ENCODE measurements at regions not wholly inside any gene's neighbourhood (a gene's known extent, or its start where the extent isn't known, plus 50 kb on each side); places are given as distances from the start of the nearest gene placed in this dataset.

DNA sequence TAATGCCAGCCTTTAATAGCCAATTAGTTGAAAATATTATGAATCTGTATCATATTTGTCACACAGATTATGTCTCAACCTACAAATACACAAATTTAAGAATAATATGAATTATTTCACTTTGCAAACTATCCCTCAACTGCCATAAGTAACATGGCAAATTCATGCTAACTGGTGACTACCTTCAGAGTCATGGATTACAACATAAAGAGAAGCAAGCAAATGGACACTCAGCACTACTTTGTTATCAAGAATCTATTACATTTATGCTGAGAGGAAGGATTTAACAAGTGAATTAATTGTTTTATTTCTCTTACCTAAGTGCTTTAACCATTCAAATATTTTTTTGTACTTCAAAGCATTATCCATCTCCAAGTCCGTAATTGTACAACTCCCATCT, 103.1 kb upstream of the BCL6 start:
- H3K4me3 ChIP-seq = no peak overlapping the region
- H3K27ac ChIP-seq = peak overlapping the region in 1 of 10 donors; percentile 79
- H3K9me3 ChIP-seq = peaks cover 0 to 5% (median 0%) of the 10 kb centered on the region in 11 donors
- peaks cover 0 to 15% (median 0%) of the 10 kb centered on the region in 9 donors for H3K4me1 ChIP-seq
- H3K36me3 ChIP-seq = no peaks in the 10 kb centered on the region
- no peak for ATAC-seq
- 90 to 100% methylated on average over 1 of the region's 1 CpG for WGBS, 2 donors
- H3K27me3 ChIP-seq = peaks cover 0 to 6% (median 0%) of the 10 kb centered on the region in 7 donors
- no peak for DNase-seq
- intact Hi-C loops (cut with DNase I) = no loop called here
- TF ChIP-seq, protein P1, sequence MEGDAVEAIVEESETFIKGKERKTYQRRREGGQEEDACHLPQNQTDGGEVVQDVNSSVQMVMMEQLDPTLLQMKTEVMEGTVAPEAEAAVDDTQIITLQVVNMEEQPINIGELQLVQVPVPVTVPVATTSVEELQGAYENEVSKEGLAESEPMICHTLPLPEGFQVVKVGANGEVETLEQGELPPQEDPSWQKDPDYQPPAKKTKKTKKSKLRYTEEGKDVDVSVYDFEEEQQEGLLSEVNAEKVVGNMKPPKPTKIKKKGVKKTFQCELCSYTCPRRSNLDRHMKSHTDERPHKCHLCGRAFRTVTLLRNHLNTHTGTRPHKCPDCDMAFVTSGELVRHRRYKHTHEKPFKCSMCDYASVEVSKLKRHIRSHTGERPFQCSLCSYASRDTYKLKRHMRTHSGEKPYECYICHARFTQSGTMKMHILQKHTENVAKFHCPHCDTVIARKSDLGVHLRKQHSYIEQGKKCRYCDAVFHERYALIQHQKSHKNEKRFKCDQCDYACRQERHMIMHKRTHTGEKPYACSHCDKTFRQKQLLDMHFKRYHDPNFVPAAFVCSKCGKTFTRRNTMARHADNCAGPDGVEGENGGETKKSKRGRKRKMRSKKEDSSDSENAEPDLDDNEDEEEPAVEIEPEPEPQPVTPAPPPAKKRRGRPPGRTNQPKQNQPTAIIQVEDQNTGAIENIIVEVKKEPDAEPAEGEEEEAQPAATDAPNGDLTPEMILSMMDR (IDR thresholded peaks at IDR 0.05) = no peak

- DNase-seq (no peak), ATAC-seq (no peak)
- TF ChIP-seq, protein P1 (IDR thresholded peaks at IDR 0.05) = no peak
- Histone ChIP-seq H3K4me3 (no peak overlapping the region), H3K9me3 (peaks cover 0 to 5% (median 0%) of the 10 kb centered on the region in 11 donors), H3K4me1 (peaks cover 0 to 15% (median 0%) of the 10 kb centered on the region in 9 donors), H3K36me3 (no peaks in the 10 kb centered on the region), H3K27me3 (peaks cover 0 to 6% (median 0%) of the 10 kb centered on the region in 7 donors), H3K27ac (peak overlapping the region in 2 of 10 donors; percentile 22 to 79)
- WGBS, 2 donors = 89 to 91% methylated on average over 6 of the region's 6 CpGs
- intact Hi-C loops (cut with DNase I) = no loop called here
Observed at GRCh38 chr3:187849016-187849654, 103.9 kb upstream of the BCL6 start.

GRCh38 chr3:187850258-187850921, 105.1 kb upstream of the BCL6 start:
- H3K9me3 ChIP-seq = peaks cover 0 to 5% (median 0%) of the 10 kb centered on the region in 11 donors
- DNase-seq (no peak), ATAC-seq (peak in 1 of 8 donors; percentile 33)
- H3K27me3 ChIP-seq = peaks cover 0 to 6% (median 0%) of the 10 kb centered on the region in 7 donors
- H3K4me3 ChIP-seq = no peak overlapping the region
- no peaks in the 10 kb centered on the region for H3K36me3 ChIP-seq
- H3K27ac ChIP-seq = peak overlapping the region in 1 of 10 donors; percentile 79
- peaks cover 0 to 15% (median 0%) of the 10 kb centered on the region in 9 donors for H3K4me1 ChIP-seq
- TF ChIP-seq, protein P1 (IDR thresholded peaks at IDR 0.05) = no peak
- intact Hi-C loops (cut with DNase I) = no loop called here
- WGBS, 2 donors = 73 to 82% methylated on average over 4 of the region's 4 CpGs

- H3K27ac ChIP-seq = no peak overlapping the region
- H3K4me3 ChIP-seq = no peak overlapping the region
- 80 to 88% methylated on average over 5 of the region's 5 CpGs for WGBS, 2 donors
- peaks cover 0 to 5% (median 0%) of the 10 kb centered on the region in 11 donors for H3K9me3 ChIP-seq
- intact Hi-C loops (cut with DNase I) = no loop called here
- no peaks in the 10 kb centered on the region for H3K27me3 ChIP-seq
- H3K4me1 ChIP-seq = peaks cover 0 to 18% (median 0%) of the 10 kb centered on the region in 9 donors
- TF ChIP-seq, protein P1 (IDR thresholded peaks at IDR 0.05) = no peak
- ATAC-seq = no peak
- no peak for DNase-seq
- H3K36me3 ChIP-seq = no peaks in the 10 kb centered on the region
Observed at GRCh38 chr3:187852842-187853730, 107.8 kb upstream of the BCL6 start.
